K562 (cell line): ENCODE measurements at regions not wholly inside any gene's neighbourhood (a gene's known extent, or its start where the extent isn't known, plus 50 kb on each side); places are given as distances from the start of the nearest gene placed in this dataset.

Source experiments
- ATAC-seq: fragments of 200-7000 bp; cut with Tn5 transposase; 3 replicates; pipeline ENCODE4 v1.9.1; 2020; ENCODE audit warnings: moderate library complexity
- BruUV-seq: library from RNA; stranded (reverse); fragments of 400-500 nt; replicated peaks from 2 replicates; lab custom pipeline; 2021; lab: Mats Ljungman, UMichigan
- CTCF ChIA-PET: fragments of 300-600 bp; formaldehyde crosslinking; extraction: SDS; loops from one replicate; lab custom pipeline; 2021; ENCODE audit warnings: low intra/inter-chr PET ratio; lab: Yijun Ruan, JAX
- POLR2A ChIA-PET: fragments of 300-600, 350-650 bp; sonication (Branson Sonifier 250); formaldehyde crosslinking; extraction: SDS; loops from one replicate; lab custom pipeline; 2021; ENCODE audit warnings: antibody characterized with exemption, inconsistent platforms; lab: Yijun Ruan, JAX
- DNase-seq, 4 experiments: peaks; one replicate each; pipeline versions ENCODE4 v3.0.0 to v3.0.0-alpha.2; 2011 to 2018; ENCODE audit warnings: low spot score in 3 of 4, mixed read lengths in 3 of 4; ENCODE audit errors: extremely low read depth in 1 of 4
- FAIRE-seq: peaks from 2 replicates; lab custom pipeline; 2011; peaks lifted over from hg19 to GRCh38; lab: Jason Lieb, UNC
- H2AFZ ChIP-seq: 2 replicates; pipeline ENCODE4 v1.6.0; 2011; ENCODE audit warnings: low read depth, low read length, control low read depth, inconsistent platforms
- H3K27ac ChIP-seq: fragments of 200-600 bp; 3 replicates; pipeline ENCODE4 v1.8.0; 2011; ENCODE audit warnings: low read depth, mild to moderate bottlenecking, control low read depth, inconsistent platforms, low read length, moderate library complexity, mixed read lengths; ENCODE audit errors: extremely low read depth
- H3K27me3 ChIP-seq, 2 experiments: fragments of 300-600 bp in 1 of 2; 2 replicates in 1 of 2; 3 replicates in 1 of 2; pipeline versions ENCODE4 v1.6.0 to v1.8.0; 2011; ENCODE audit warnings: inconsistent platforms in 2 of 2, low read length in 2 of 2, mild to moderate bottlenecking in 1 of 2, mixed read lengths in 1 of 2, moderate library complexity in 1 of 2; ENCODE audit not compliant: control insufficient read depth in 2 of 2, insufficient read depth in 2 of 2
- H3K36me3 ChIP-seq: fragments of 300-600 bp; 3 replicates; pipeline ENCODE4 v1.8.0; 2011; ENCODE audit warnings: mild to moderate bottlenecking, low read length, inconsistent platforms; ENCODE audit not compliant: control insufficient read depth, insufficient read depth
- H3K4me1 ChIP-seq, 2 experiments: fragments of 200-600 bp in 1 of 2; replicated peaks in 1 of 2; 2 replicates in 1 of 2; 3 replicates in 1 of 2; pipeline versions ENCODE4 v1.5.1 to v1.8.0; 2011; ENCODE audit warnings: inconsistent platforms in 2 of 2, low read length in 2 of 2, mild to moderate bottlenecking in 1 of 2, mixed read lengths in 1 of 2, moderate library complexity in 1 of 2; ENCODE audit not compliant: control insufficient read depth in 2 of 2, insufficient read depth in 2 of 2
- H3K4me2 ChIP-seq: 2 replicates; pipeline ENCODE4 v1.6.1; 2011; ENCODE audit warnings: low read length, control low read depth, inconsistent platforms, mixed read lengths; ENCODE audit not compliant: insufficient read depth
- H3K4me3 ChIP-seq: fragments of 200-600 bp; sonication (generic), shearing (Covaris generic); 2 replicates; pipeline ENCODE4 v1.5.1; 2016; ENCODE audit warnings: control low read depth, inconsistent platforms
- H3K79me2 ChIP-seq: fragments of 200-600 bp; 3 replicates; pipeline ENCODE4 v1.8.0; 2011; ENCODE audit warnings: low read length, inconsistent platforms; ENCODE audit not compliant: control insufficient read depth, insufficient read depth
- H3K9ac ChIP-seq, 2 experiments: 2 replicates each; pipeline versions ENCODE4 v1.6.0 to v1.6.1; 2011; ENCODE audit warnings: low read depth in 2 of 2, low read length in 2 of 2, control low read depth in 1 of 2, inconsistent platforms in 1 of 2, mild to moderate bottlenecking in 1 of 2, mixed read lengths in 1 of 2; ENCODE audit not compliant: insufficient read depth in 1 of 2
- H3K9me1 ChIP-seq: one replicate; pipeline ENCODE4 v1.6.0; 2011; ENCODE audit warnings: inconsistent platforms, mild to moderate bottlenecking, low read length, moderate library complexity; ENCODE audit not compliant: control insufficient read depth, insufficient read depth
- H3K9me3 ChIP-seq: replicated peaks from 2 replicates; pipeline ENCODE4 v1.5.1; 2011; ENCODE audit warnings: low read depth, low read length, inconsistent platforms; ENCODE audit not compliant: control insufficient read depth, insufficient read depth
- H4K20me1 ChIP-seq: replicated peaks from 2 replicates; pipeline ENCODE4 v1.6.1; 2011; ENCODE audit warnings: low read length, inconsistent platforms, mixed read lengths; ENCODE audit not compliant: control insufficient read depth, insufficient read depth
- CSDE1 ChIP-seq, 2 experiments: fragments of 450-650 bp; IDR thresholded peaks; 2 replicates each; pipeline ENCODE4 v1.6.1; 2016; ENCODE audit warnings: mild to moderate bottlenecking in 1 of 2
- GABPB1 ChIP-seq: sonication (generic); formaldehyde crosslinking; IDR thresholded peaks from 2 replicates; pipeline ENCODE4 v1.8.0; 2022; ENCODE audit warnings: mild to moderate bottlenecking, missing genetic modification reagents
- ILF3 ChIP-seq: fragments of 450-650 bp; IDR thresholded peaks from 2 replicates; pipeline ENCODE4 v1.6.1; 2018; ENCODE audit warnings: antibody characterized with exemption, mild to moderate bottlenecking, moderate library complexity, borderline replicate concordance
- MGA ChIP-seq: fragments of 450-650 bp; IDR thresholded peaks from 2 replicates; pipeline ENCODE4 v1.6.1; 2016; ENCODE audit warnings: mild to moderate bottlenecking, moderate library complexity
- PHTF2 ChIP-seq: fragments of 250-450 bp; sonication (Bioruptor Pico); IDR thresholded peaks from 2 replicates; pipeline ENCODE4 v1.5.0; 2021; ENCODE audit warnings: mild to moderate bottlenecking
- SIX5 ChIP-seq, 2 experiments: IDR thresholded peaks; 2 replicates each; pipeline ENCODE4 v1.6.1; 2011; ENCODE audit warnings: low read length in 2 of 2, borderline replicate concordance in 1 of 2, low read depth in 1 of 2, mild to moderate bottlenecking in 1 of 2, moderate library complexity in 1 of 2; ENCODE audit not compliant: insufficient read depth in 1 of 2
- ZFPM2 ChIP-seq: fragments of 250-450 bp; sonication (Bioruptor Pico); IDR thresholded peaks from 2 replicates; pipeline ENCODE4 v1.5.1; 2022; ENCODE audit warnings: mild to moderate bottlenecking
- ZNF561 ChIP-seq: fragments of 450-650 bp; formaldehyde crosslinking; conservative IDR thresholded peaks from 2 replicates; pipeline ENCODE4 v1.4.0; 2020; ENCODE audit warnings: mild to moderate bottlenecking, moderate library complexity
- WGBS: fragments of 100-300 bp; shearing (Covaris generic); methylation state at CpG from one replicate; pipeline ENCODE4 v1.1.6; 2016; ENCODE audit warnings: low coverage, mixed read lengths; ENCODE audit not compliant: insufficient coverage; ENCODE audit errors: missing lambda C conversion rate; 5-methylcytosine and 5-hydroxymethylcytosine counted together
- in situ Hi-C: fragments of 300-500 bp; cut with MboI; formaldehyde crosslinking; loops from 4 replicates; pipeline ENCODE4 v1.15.0; 2018; ENCODE audit warnings: inconsistent platforms, mixed read lengths
- intact Hi-C: fragments of 100-400 bp; cut with micrococcal nuclease; formaldehyde crosslinking; loops from 2 replicates; pipeline ENCODE4 v1.14.2; 2022
- TF ChIP-seq, protein P1 (sequence below): sonication (generic); formaldehyde crosslinking; IDR thresholded peaks from 2 replicates; pipeline ENCODE4 v1.8.0; 2022; ENCODE audit warnings: mild to moderate bottlenecking, missing genetic modification reagents

- CTCF ChIA-PET, result no interaction called here
- Histone ChIP-seq H3K27me3 (no peaks in the 10 kb centered on the region), H2AFZ (no peak overlapping the region), H3K27ac (no peak overlapping the region), H3K4me3 (no peak overlapping the region), H3K4me2 (no peak overlapping the region), H3K9me1 (no peaks in the 10 kb centered on the region), H3K9ac (no peak overlapping the region), H3K79me2 (no peaks in the 10 kb centered on the region), H3K36me3 (no peaks in the 10 kb centered on the region), H3K4me1 (no peaks in the 10 kb centered on the region), H4K20me1 (no peaks in the 10 kb centered on the region), H3K9me3 (no peaks in the 10 kb centered on the region)
- ATAC-seq, result no peak
- intact Hi-C loops (no loop called here), in situ Hi-C loops (no loop called here)
- POLR2A ChIA-PET, result no interaction called here
- no peak for FAIRE-seq
- TF ChIP-seq CSDE1 (IDR thresholded peaks at IDR 0.05) (no peak), PHTF2 (CRISPR knock-in tag) (no peak), ILF3 (no peak), MGA (no peak), ZNF561 (CRISPR knock-in tag) (no peak), ZFPM2 (CRISPR knock-in tag) (no peak), SIX5 (IDR thresholded peaks at IDR 0.05; ENCODE audit: borderline replicate concordance in 1 of 2, insufficient read depth in 1 of 2, low read depth in 1 of 2, low read length in 2 of 2) (no peak), GABPB1 (no peak)
- TF ChIP-seq, protein P1, sequence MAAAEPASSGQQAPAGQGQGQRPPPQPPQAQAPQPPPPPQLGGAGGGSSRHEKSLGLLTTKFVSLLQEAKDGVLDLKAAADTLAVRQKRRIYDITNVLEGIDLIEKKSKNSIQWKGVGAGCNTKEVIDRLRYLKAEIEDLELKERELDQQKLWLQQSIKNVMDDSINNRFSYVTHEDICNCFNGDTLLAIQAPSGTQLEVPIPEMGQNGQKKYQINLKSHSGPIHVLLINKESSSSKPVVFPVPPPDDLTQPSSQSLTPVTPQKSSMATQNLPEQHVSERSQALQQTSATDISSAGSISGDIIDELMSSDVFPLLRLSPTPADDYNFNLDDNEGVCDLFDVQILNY, result no peak
- 0% methylated on average over 3 of the region's 9 CpGs for WGBS
- BruUV-seq, result no TSS peak
- no peak for DNase-seq
These were observed 2486.5 kb upstream of the PCDH20 start for GRCh38 chr13:63902141-63902540.
